ES-I3 (cell line): ENCODE measurements at regions not wholly inside any gene's neighbourhood (a gene's known extent, or its start where the extent isn't known, plus 50 kb on each side); places are given as distances from the start of the nearest gene placed in this dataset.

ENCODE experiments used
- H3K36me3 ChIP-seq: 2 replicates; pipeline ENCODE4 v1.6.1; 2013; ENCODE audit warnings: mild to moderate bottlenecking, low read length, control low read depth, moderate library complexity; ENCODE audit not compliant: insufficient read depth
- H3K4me1 ChIP-seq: 2 replicates; pipeline ENCODE4 v1.6.1; 2013; ENCODE audit warnings: mild to moderate bottlenecking, control low read depth, low read length; ENCODE audit not compliant: insufficient read depth
- H3K9ac ChIP-seq: 2 replicates; pipeline ENCODE4 v1.6.1; 2013; ENCODE audit warnings: low read depth, mild to moderate bottlenecking, low read length, moderate library complexity
- H3K9me3 ChIP-seq: 2 replicates; pipeline ENCODE4 v1.6.1; 2013; ENCODE audit warnings: mild to moderate bottlenecking, low read length, moderate library complexity; ENCODE audit not compliant: control insufficient read depth, insufficient read depth

- Histone ChIP-seq H3K9me3 (no peaks in the 10 kb centered on the region), H3K9ac (no peak overlapping the region), H3K36me3 (no peaks in the 10 kb centered on the region), H3K4me1 (no peaks in the 10 kb centered on the region)
Observed at GRCh38 chr6:129778793-129779192, 68.8 kb upstream of the ARHGAP18 start.

GRCh38 chr6:129777371-129777770, 67.4 kb upstream of the ARHGAP18 start:
- no peaks in the 10 kb centered on the region for H3K4me1 ChIP-seq
- no peaks in the 10 kb centered on the region for H3K36me3 ChIP-seq
- H3K9me3 ChIP-seq: no peaks in the 10 kb centered on the region
- no peak overlapping the region for H3K9ac ChIP-seq

- no peaks in the 10 kb centered on the region for H3K9me3 ChIP-seq
- H3K36me3 ChIP-seq: no peaks in the 10 kb centered on the region
- no peaks in the 10 kb centered on the region for H3K4me1 ChIP-seq
- no peak overlapping the region for H3K9ac ChIP-seq
Observed at GRCh38 chr6:129776542-129777330, 66.8 kb upstream of the ARHGAP18 start.

GRCh38 chr6:129774697-129775447, 64.9 kb upstream of the ARHGAP18 start:
- peak overlapping the region; percentile 37; the same call in 1 of the 2 replicates for H3K9ac ChIP-seq
- no peaks in the 10 kb centered on the region for H3K36me3 ChIP-seq
- H3K4me1 ChIP-seq: no peaks in the 10 kb centered on the region
- H3K9me3 ChIP-seq: no peaks in the 10 kb centered on the region

- Histone ChIP-seq H3K36me3 (no peaks in the 10 kb centered on the region), H3K9ac (no peak overlapping the region), H3K4me1 (no peaks in the 10 kb centered on the region), H3K9me3 (no peaks in the 10 kb centered on the region)
Observed at GRCh38 chr6:129773304-129773703, 63.3 kb upstream of the ARHGAP18 start.

- Histone ChIP-seq H3K4me1 (no peaks in the 10 kb centered on the region), H3K9ac (no peak overlapping the region), H3K36me3 (no peaks in the 10 kb centered on the region), H3K9me3 (no peaks in the 10 kb centered on the region)
Observed at GRCh38 chr6:129771678-129772077, 61.7 kb upstream of the ARHGAP18 start.

- Histone ChIP-seq H3K4me1 (no peaks in the 10 kb centered on the region), H3K9me3 (no peaks in the 10 kb centered on the region), H3K36me3 (no peaks in the 10 kb centered on the region), H3K9ac (peak overlapping the region; percentile 79; the same call in 1 of the 2 replicates)
Observed at GRCh38 chr6:129767776-129768485, 58.0 kb upstream of the ARHGAP18 start.

GRCh38 chr6:129766959-129767728, 57.2 kb upstream of the ARHGAP18 start:
- no peaks in the 10 kb centered on the region for H3K36me3 ChIP-seq
- no peaks in the 10 kb centered on the region for H3K9me3 ChIP-seq
- peak overlapping the region; percentile 79; the same call in 1 of the 2 replicates for H3K9ac ChIP-seq
- H3K4me1 ChIP-seq: no peaks in the 10 kb centered on the region

GRCh38 chr6:129764761-129765407, 54.9 kb upstream of the ARHGAP18 start:
- Histone ChIP-seq H3K9ac (no peak overlapping the region), H3K4me1 (no peaks in the 10 kb centered on the region)

GRCh38 chr6:129759796-129760605, 50.0 kb upstream of the ARHGAP18 start:
- Histone ChIP-seq H3K36me3 (no peaks in the 10 kb centered on the region), H3K4me1 (no peaks in the 10 kb centered on the region), H3K9ac (no peak overlapping the region), H3K9me3 (no peaks in the 10 kb centered on the region)

More at GRCh38 chr6:129764761-129765407, 54.9 kb upstream of the ARHGAP18 start:
- no peaks in the 10 kb centered on the region for H3K36me3 ChIP-seq
- H3K9me3 ChIP-seq: no peaks in the 10 kb centered on the region
